Right kidney (tissue), 1 donor: ENCODE measurements at regions not wholly inside any gene's neighbourhood (a gene's known extent, or its start where the extent isn't known, plus 50 kb on each side); places are given as distances from the start of the nearest gene placed in this dataset.

Experiments used
- DNase-seq: peaks from one replicate; pipeline ENCODE4 v3.0.0-alpha.2; 2016

DNA sequence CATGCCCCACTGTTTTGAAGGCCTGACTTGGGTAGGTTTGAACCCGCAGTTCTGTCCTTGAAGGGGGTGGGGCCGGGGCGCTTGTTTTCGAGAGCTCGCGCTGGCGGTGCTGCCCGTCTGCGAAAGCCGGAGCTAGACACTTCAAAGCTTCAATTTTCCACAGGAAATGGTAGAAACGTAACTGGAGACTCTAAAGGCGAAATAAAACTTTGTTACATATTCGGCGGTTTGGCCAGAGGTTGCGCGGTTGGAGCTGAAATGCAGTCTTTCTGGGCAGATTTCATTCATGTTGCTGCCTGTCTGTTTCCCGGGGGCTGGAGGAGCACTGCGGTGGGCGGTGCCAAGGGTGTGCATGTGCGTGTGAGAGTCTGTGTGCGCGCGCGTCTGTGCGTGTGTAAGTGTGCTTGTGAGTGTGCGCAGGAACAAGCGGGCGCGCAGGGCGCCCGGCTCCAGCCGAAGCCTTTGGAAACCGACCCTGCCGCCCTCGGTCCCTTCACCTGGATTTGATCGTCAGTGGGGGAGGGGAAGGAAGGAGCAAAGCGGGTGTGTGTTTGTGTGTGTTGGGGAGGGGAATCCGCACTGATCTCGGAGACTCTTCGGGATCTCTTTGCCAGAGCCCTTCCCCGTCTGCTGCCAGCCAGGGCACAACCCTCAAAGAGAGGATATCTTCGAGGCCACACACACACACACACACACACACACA lies 227.7 kb upstream of the CRY1 start:
- DNase-seq, result peak; percentile 65

DNA sequence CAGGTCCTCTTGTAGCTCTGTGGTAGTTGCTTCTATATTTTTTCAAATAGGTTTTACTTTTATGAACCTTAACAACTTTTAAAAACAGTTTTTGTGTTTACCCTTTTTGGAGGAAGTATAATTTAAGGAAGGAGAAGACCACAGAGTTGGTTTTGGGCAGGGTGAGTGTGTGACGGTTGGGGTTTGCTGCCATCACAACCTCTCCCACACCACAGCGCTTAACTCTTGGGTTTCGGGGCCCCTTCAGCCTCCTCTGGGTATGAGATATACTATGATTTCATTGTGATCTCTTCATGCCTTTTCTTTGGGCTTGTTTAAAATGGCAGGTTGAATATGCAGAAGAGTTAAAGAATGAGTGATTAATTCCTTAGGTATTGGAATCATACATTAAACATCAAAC lies 228.7 kb upstream of the CRY1 start:
- no peak for DNase-seq

DNA sequence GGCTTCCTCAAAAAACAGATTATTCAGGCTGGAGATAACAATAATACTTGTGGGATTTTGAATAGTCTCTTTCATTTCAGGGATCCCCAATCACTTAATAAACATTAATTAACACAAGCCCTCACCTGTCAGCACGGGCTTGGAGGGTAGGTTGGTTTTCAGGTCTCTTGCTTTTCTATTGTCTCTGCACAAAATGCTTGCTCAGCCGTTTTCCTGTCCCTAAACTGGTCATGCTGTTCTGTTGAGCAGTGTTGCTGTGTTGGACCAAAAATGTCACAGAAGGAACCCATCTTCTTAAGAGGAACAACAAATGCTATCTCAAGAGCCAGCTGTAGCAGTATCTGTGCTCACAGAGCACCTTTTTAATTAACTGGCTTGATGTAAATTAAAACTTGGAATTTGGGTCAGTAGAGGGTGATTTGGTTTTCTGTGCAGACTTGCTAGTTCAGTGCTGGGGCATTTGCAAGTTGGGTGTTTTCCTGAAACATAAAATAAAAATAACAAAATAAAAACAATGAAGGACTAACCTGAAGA lies 231.8 kb upstream of the CRY1 start:
- DNase-seq, result no peak

DNA sequence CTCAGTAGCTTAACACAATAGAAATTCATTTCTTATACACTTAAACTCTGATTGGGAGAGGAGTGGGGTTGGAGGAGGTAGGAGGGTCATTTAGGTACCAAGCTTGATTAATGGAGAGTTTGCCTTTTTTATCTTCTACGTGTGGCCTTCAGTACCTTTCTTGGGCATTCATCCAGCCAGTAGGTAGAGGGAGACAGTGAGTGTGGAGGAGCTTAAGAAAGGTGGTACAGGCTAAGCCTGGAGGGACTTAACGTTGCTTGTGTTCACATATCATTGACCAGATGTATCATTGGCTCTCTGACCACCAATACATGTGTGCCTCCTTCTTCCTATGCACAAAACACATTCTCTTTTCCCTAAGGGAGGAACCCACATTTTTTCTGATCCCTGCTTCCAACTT lies 232.9 kb upstream of the CRY1 start:
- no peak for DNase-seq

DNA sequence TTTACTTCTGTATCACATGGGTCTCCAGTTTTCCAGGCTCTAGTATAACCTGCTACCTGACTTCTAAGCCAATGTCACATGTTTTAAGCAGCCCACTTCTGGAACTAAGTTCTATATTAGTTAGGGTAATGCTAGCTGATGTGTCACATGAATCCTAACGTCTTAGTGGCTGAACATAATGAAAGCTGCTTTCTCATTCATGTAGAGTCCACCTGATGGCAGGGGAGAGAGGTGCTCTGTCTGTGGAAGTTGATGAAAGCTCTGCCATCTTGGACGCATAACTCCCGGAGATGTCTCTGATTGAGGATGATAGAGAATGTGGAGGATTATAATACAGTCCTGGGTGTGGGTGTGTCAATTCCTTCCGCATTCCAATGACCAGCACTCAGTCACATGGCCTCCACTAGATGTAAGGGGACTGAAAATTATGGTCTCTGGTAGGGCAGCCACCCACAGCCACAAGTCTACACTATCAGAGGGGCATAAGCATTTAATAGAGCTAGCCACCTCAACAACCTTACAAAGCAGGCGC lies 234.4 kb upstream of the CRY1 start:
- no peak for DNase-seq

DNA sequence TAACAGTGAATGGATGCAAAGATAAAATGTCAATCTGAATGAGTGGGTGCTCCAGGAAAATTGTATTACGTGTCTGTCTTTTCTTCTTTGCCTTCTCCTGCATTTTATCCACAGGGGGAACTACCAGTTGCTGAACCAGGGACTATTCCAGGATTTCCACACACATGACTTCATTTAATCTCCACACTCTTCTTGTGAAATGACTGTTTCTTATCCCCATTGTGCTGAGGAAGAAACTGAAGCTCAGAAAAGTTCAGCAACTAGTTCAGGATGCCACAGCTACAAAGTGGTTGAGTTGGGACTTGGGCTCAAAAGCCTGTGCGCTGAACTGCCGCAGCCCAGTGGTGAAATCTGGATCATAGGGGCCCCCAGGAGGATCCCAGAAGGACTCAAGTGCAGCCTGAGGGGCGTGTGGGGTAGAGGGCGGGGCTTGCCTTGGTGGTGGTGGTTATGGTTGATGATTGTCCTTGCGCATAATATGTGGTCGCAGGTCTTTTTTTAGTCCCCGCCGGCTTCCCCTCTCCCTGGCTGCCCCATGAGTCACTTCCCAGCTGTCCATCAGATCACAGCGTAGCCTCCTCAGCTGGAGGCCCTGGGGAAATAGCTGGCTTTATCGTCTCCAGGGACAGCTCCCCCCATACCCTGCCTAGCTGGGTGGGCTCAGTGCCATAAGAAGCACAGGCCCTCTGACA lies 235.2 kb upstream of the CRY1 start:
- DNase-seq, result no peak

DNA sequence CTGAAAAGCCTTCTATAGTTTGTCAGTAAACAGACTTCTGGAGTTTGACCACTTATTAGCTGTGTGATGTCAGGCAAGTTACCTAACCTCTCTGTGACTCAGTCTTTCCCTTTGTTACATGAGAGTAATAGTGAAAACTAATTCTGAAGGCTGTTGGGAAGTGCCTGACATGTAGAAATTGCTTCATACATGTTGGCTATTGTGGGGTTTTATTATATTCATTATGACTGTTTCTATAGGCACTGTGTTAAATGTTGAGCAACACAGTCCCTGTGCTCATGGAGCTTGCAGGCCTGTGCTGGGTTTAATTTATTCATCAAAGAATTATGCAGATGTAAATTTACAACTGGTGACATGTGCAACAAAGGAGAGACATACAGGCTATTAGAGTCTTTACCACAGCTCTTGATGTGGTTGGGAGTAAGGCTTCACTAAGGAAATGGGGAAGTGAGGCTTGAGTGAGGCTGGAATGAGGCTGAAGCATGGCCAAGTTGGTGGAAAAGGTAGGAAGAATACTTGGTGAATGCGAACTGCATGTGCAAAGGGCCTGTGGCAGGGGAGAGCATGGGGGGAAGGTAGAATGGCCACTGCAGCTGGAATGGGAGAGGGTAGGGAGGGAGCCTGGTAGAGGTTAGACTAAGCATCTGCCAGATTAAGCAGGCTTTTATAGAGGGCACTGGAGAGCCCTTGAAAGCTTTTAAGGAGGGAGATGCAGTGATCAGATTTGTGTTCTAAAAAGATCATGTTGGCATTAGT lies 236.4 kb upstream of the CRY1 start:
- no peak for DNase-seq

DNA sequence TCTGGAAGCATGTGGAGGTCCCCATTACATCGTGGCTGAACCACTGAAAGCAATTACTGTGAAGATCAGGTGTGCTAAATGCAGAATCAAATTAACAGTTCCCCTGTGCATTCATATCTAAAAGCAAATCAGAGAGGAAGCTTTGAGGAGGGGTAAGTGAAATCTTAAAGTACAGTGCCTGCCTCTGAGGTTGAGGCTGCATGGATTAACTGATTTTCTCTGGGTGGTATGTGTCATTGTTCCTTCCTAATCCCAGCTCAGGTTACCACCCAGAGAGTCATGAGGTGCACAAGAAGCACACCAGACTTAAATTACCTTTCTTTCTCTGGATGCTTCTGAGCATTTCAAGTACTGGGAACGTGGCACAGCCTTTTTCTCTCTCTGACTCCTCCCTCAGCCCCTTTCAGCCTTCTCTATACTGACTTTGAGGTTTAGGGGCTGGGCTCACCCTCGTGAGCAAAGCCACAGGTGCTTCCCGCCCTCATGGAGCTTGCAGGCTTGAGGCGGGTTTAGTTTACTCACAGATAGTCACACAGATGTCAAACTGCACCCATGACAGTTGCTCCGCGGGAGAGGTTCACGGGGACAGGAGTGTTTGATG lies 237.6 kb upstream of the CRY1 start:
- no peak for DNase-seq

DNA sequence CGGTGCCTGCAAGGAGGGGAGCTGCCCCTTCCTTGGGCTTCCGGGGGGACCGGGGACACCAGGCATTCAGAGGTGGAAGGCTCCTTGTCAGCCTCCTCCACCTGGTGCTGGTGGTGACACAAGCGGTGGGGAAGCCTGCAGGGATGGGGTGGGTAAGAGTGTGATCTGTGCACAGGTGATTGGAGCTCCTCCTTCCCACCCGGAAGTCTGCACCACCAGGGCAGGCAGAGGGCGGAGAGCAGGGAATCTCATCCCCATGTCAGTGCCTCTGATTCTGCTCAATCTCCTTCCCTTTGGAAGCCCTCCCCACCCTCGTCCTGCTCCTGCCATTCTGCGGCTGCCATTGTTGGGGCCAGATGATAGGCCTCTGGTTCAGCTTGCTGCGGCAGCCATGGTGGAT lies 238.1 kb upstream of the CRY1 start:
- no peak for DNase-seq

DNA sequence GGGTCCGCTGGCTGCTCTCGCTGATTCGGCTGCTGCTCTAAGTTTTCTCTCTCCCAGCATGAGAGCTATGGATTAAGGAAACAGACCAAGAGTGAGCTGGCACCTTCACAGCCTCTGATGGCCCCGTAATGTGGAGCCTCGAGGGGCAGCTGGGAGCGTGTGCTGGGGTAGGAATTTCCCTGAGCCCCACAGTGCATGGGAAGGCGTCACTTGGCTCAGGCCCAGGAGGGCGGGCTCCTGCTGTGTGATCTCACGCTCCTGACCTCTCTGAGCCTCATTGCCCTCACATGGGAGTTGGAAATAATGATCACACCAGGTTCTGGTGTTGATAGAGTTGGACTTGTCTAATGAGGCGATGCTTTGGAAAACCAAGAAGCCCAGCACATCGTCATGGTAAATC lies 238.6 kb upstream of the CRY1 start:
- DNase-seq, result no peak

DNA sequence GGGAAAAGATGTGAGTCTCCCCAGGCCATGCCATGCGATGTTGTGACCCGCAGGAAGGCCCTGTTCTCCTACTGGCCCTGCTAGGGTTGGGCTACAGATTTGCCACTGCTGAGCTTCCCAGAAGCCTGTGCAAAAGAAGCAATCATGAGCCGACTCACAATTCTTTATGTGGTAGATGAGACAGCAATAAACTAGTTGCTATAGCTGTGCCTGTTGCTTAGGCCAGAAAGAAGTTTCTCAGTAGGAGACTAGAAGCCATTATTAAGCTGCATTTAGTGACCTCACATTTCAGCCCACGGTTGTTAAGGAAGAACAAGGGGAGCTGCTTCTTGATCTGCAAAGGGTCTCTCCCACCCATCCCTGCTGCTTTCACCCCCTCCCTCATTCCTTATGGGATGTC lies 239.4 kb upstream of the CRY1 start:
- DNase-seq, result no peak

DNA sequence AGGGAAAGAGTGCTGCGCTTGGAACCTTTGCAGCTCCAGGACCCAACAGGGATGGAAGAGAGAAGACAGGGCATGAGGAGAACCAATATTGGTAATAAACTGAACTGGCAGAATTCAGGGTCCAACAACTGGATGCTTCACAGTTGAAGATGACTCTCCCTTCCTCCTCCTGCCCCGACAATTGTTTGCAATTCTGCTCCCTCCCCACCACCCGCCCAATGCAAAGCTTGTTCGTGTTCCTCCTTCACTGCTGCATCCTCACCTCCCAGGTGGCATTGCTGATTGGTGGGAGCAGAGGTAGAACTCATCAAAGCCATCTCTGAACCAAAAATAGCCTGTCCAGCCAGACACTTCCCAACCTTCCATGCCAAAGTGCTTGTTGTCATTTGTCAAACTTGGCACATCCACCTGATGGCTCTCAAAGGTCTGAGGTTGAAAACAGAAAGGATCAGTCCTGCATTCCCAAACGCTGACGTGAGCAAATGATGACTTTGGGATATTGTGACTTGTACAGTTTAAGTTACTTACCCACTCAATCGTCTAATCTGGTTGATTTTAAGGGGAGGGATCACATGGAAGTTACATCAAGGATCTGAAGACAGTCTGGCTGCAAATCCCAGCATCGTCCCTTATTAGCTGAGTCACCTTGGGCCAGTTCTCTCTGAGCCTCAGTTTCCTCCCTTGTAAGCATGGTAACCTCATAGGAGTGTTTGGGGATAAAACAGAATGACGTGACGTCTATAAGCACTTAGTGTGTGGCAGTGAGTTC lies 242.6 kb upstream of the CRY1 start:
- no peak for DNase-seq

DNA sequence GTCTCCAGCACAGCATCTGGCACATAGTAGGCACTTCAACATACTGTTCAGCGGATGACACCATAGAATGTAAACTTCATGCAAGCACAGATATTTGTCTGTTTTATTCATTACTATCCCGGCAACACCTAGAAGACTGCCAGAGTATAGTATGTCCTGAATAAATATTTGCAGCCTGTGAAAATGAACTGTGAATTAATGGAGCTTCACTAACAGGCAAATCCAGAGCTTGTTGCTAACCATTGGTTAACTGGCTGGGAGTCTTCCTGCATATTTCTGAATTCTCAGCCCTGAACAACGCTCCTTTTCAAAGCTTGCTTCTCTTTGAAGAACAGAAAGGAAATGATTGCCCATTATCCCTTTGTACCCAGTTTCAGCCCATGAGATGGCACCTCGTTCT lies 243.3 kb upstream of the CRY1 start:
- no peak for DNase-seq

DNA sequence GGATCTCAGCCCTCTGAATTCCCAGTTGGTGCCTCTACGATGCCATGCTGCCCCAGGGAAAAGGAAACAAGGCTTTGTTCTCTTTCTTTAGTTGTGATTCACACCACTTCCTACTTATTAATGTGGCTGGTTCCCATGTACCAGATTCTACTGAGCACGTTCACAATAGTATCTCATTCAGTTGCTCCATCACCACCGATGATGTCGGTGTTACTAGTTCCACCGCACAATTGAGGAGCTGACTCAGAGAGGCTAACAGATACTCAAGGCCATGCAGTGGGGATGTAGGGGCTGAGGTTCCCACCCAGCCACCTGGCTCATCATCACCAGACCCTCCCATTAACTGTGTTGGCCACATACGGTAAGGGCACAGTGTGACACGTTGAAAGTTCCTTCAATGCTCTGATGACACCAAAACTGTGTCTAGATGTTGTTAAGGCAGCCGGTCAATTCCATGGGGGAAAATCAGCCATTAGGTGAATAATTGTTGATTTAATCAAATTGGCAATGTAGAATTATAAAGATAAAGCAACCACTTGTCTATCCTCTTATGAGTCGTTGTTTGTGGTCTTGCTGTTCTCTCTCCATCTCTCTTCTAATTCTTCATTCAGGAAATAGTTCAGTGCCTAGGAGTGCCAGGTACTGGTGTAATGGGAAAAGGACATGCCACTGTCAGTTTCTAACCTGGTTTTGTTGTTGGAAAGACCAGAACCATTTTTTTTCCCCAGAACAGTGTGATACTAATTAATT lies 244.2 kb upstream of the CRY1 start:
- DNase-seq, result no peak

DNA sequence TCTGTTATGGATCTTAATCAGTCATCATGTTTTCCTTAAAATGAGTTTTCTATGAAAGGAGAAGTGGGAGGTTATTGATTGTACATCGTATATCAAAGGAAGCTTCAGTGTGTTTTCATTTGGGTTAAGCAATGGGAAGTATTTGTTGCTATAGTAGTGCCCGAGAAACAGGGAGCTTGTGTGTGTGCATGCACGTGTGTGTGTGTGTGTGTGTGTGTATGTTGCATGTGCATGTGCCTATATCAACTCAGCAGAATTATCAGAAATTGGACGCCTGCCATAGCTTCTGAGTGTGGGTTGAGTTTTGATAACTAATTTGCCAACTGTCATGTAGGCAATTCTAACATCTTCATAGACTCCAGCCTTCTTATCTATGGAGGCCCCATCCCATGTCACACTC lies 246.1 kb upstream of the CRY1 start:
- DNase-seq, result no peak

DNA sequence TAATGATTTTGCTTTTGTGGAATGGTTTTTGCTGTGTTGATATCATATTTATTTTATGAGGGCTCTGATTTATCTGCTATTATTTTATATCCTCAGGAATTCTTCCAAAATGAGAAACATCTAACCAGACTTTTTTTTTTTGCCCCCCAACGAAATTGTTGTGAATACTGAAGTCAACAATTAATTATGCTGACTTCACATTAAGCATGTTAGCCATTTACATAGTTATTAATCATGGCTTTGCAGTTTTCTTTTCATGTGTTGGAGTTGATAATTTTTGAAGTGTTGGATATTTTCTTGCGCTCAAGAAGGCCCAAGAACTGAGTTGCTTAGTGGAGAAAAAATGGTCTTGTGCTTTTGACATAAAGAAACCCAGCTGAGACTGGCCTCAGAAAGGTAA lies 246.6 kb upstream of the CRY1 start:
- DNase-seq, result no peak

DNA sequence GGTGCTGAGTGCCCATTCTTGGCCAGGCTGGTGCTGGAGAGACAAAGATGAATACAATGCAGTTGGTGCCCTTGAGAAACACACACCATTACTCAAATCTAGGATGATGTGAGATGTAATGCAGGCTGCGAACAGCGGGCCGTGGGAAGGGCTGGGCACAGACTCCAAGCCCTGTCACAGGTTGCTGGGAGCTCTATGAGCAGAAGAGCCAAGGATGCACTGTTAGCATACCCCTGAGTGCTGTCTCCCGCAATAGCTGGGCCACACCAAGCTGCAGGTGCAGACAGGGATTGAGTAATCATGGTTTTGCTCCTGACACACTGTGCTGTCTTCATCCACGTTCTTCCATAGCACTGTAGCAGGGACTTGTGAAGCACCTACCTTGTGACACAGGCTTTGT lies 247.5 kb upstream of the CRY1 start:
- DNase-seq, result no peak

DNA sequence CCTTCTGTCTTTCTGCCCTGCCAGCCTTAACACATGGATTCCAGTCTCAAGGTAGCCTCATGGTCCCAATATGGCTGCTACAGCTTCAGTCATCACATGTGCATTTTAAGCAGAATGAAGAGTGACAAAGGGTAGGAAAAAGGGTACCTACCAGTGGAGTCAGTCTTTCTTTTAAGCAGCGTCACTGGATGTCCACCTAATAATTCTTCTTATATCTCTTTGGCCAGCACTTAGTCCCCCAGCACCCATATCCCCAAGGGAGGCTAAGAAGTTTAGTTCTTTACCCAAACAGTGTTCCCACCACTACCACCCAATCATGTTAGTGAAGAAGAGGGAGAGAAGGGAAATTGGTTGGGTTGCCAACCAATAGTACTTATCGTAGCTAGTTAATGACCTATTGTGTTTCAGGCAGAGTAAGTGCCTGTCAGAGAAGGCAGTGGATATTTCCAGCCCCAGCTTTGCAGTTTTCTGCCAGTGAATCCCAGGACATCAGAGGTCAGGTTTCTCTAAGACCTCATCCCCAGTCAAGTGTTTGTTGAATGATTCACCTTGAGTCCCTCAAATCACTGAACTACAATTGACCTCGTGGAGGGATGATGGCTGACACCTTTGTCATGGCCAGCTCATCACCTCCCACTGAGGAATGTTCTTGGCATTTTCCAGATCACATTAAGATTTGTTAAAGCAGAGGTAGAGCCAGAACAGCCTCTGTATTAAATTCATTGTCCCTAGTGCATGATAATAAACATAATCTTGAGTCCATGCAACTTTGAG lies 250.9 kb upstream of the CRY1 start:
- DNase-seq, result no peak

DNA sequence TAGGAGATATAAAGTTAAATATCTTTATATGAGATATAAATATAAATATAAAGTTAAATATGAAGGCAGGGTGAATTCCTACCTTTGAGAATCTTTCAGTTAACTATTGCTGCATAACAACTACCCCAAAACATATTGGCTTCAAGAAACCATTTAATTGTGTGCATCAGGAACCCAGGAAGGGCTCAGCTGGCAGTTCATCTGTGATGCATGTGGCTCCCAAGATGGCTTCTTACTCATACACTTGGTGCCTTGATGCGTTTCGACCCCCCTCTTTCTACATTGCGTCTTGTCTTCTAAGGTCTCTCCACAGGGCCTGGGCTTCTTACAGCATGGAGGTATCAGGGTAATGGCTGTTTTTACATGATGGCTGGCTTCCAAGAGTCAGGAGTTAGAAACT lies 253.9 kb upstream of the CRY1 start:
- DNase-seq, result no peak

DNA sequence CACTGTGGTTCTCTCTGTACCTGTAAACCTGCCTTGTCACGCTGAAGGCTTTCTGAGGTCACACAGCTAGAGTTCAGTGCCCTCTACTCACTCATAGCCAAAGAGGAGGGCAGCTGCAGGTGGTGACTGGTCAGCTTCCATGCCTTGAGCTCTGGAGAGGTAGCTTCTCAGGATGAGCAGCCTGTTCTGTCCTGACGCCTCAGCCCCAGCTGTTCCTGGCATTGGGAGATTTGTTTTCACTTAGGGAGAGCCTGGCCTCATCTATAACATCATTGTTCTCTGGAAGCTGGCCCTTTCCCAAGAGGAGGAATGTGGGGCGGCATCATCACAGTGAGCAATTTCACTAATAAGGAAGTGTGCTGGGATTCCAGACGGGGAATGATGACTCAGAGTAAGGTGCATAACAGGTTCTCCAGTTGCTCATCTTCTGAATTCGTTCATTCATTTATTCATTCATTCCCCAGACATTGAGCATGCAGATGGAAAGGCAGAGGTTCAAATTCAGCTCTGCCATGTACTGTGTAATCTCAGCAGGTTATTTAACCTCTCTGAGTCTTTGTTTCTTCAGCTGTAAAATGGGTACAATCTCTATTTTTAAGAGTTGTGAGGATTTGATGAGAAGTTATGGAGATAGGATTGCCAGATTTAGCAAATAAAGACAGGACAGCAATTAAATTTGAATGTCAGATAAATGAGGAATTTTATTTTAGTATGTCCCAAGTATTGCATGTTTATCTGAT lies 255.8 kb upstream of the CRY1 start:
- no peak for DNase-seq
